Gastrocnemius medialis (tissue), 4 donors: ENCODE measurements at regions not wholly inside any gene's neighbourhood (a gene's known extent, or its start where the extent isn't known, plus 50 kb on each side); places are given as distances from the start of the nearest gene placed in this dataset.

Experiments used
- CTCF ChIP-seq, 5 experiments: fragments of 450-650 bp in 3 of 5; fragments of 200-600 bp in 2 of 5; sonication (generic) in 2 of 5; IDR thresholded peaks in 4 of 5; conservative IDR thresholded peaks in 1 of 5; 1 replicate in 4 of 5; 2 replicates in 1 of 5; pipeline ENCODE4 v1.5.1; 2016 to 2019; ENCODE audit warnings: antibody characterized with exemption in 5 of 5, mild to moderate bottlenecking in 3 of 5, moderate library complexity in 3 of 5
- POLR2A ChIP-seq, 2 donors: fragments of 450-650 bp; IDR thresholded peaks; one replicate each; pipeline ENCODE4 v1.6.1; 2017; ENCODE audit warnings: antibody characterized with exemption in 2 of 2, mild to moderate bottlenecking in 2 of 2, moderate library complexity in 2 of 2

- no peak for TF ChIP-seq CTCF (IDR thresholded peaks at IDR 0.05 in 4 of 5, conservative IDR thresholded peaks at IDR 0.05 in 1 of 5)
- no peak for TF ChIP-seq POLR2A (IDR thresholded peaks at IDR 0.05)
Measured at GRCh38 chrX:97860226-97860625, 976.5 kb downstream of the RPA4 start.
